ENCODE measurements at regions not wholly inside any gene's neighbourhood (a gene's known extent, or its start where the extent isn't known, plus 50 kb on each side); places are given as distances from the start of the nearest gene placed in this dataset.

- no peak for DNase-seq
Observed at GRCh38 chr6:129778793-129779192, 68.8 kb upstream of the ARHGAP18 start.

- DNase-seq, result no peak
Observed at GRCh38 chr6:129777371-129777770, 67.4 kb upstream of the ARHGAP18 start.

GRCh38 chr6:129776542-129777330 is 66.8 kb upstream of the ARHGAP18 start:
- no peak for DNase-seq

GRCh38 chr6:129774697-129775447 is 64.9 kb upstream of the ARHGAP18 start:
- DNase-seq, result peak; percentile 57

- no peak for DNase-seq
Observed at GRCh38 chr6:129773304-129773703, 63.3 kb upstream of the ARHGAP18 start.

- no peak for DNase-seq
Observed at GRCh38 chr6:129771678-129772077, 61.7 kb upstream of the ARHGAP18 start.

GRCh38 chr6:129767776-129768485 is 58.0 kb upstream of the ARHGAP18 start:
- DNase-seq, result no peak

- peak; percentile 75 for DNase-seq
Observed at GRCh38 chr6:129766959-129767728, 57.2 kb upstream of the ARHGAP18 start.

- DNase-seq, result no peak
Observed at GRCh38 chr6:129764761-129765407, 54.9 kb upstream of the ARHGAP18 start.

GRCh38 chr6:129759796-129760605 is 50.0 kb upstream of the ARHGAP18 start:
- DNase-seq, result no peak

All from right forelimb (tissue), 1 donor.